HCT116 (cell line): ENCODE measurements at regions not wholly inside any gene's neighbourhood (a gene's known extent, or its start where the extent isn't known, plus 50 kb on each side); places are given as distances from the start of the nearest gene placed in this dataset.

Experiments used
- ATAC-seq: fragments of 200-7000 bp; cut with Tn5 transposase; 2 replicates; pipeline ENCODE4 v1.9.1; 2020; ENCODE audit warnings: mild to moderate bottlenecking, moderate library complexity
- BruUV-seq: library from RNA; stranded (reverse); fragments of 400-500 nt; replicated peaks from 2 replicates; lab custom pipeline; 2021; lab: Mats Ljungman, UMichigan
- CTCF ChIA-PET: fragments of 300-600 bp; sonication (Branson Sonifier 250); formaldehyde crosslinking; loops from one replicate; lab custom pipeline; 2021; ENCODE audit warnings: antibody characterized with exemption; lab: Charles Lee
- POLR2A ChIA-PET: fragments of 300-600, 350-600 bp; sonication (Branson Sonifier 250); formaldehyde crosslinking; loops from one replicate; lab custom pipeline; 2021; ENCODE audit warnings: antibody characterized with exemption; lab: Charles Lee
- RAD21 ChIA-PET, 2 experiments: fragments of 300-600 bp; sonication (Branson Sonifier 250); formaldehyde crosslinking; loops; one replicate each; lab custom pipeline; 2023; ENCODE audit warnings: low total read pairs in 2 of 2; ENCODE audit not compliant: uncharacterized antibody in 2 of 2, unreplicated experiment in 2 of 2, low non-redundant PET in 1 of 2; lab: Charles Lee
- DNase-seq: peaks from one replicate; pipeline ENCODE4 v3.0.0-alpha.2; 2010; ENCODE audit warnings: low read depth, low spot score
- H2AFZ ChIP-seq: fragments of 200-600 bp; shearing (Covaris generic), sonication (generic); 2 replicates; pipeline ENCODE4 v1.6.1; 2017; ENCODE audit warnings: low read depth, mixed run types, mixed read lengths, antibody characterized with exemption, low read length; ENCODE audit not compliant: poor library complexity, severe bottlenecking
- H3K27ac ChIP-seq: 2 replicates; pipeline ENCODE4 v1.5.1; 2012; ENCODE audit warnings: low read depth, low read length
- H3K27me3 ChIP-seq: fragments of 200-600 bp; sonication (generic); 2 replicates; pipeline ENCODE4 v1.6.1; 2016; ENCODE audit warnings: mixed run types, low read length, mixed read lengths; ENCODE audit not compliant: insufficient read depth
- H3K36me3 ChIP-seq, 2 experiments: fragments of 200-500 bp in 1 of 2; fragments of 200-600 bp in 1 of 2; sonication (Bioruptor generic) in 1 of 2; sonication (generic) in 1 of 2; 2 replicates each; pipeline versions ENCODE4 v1.5.1 to v1.6.1; 2014 to 2016; ENCODE audit warnings: low read length in 2 of 2, inconsistent platforms in 1 of 2, mixed read lengths in 1 of 2, mixed run types in 1 of 2; ENCODE audit not compliant: insufficient read depth in 2 of 2, control insufficient read depth in 1 of 2
- H3K4me1 ChIP-seq, 2 experiments: fragments of 200-600 bp in 1 of 2; sonication (generic) in 1 of 2; 2 replicates each; pipeline versions ENCODE4 v1.5.1 to v1.6.1; 2012 to 2017; ENCODE audit warnings: low read length in 2 of 2, inconsistent platforms in 1 of 2, mild to moderate bottlenecking in 1 of 2, mixed read lengths in 1 of 2, mixed run types in 1 of 2, moderate library complexity in 1 of 2; ENCODE audit not compliant: insufficient read depth in 2 of 2, control insufficient read depth in 1 of 2
- H3K4me2 ChIP-seq: fragments of 200-600 bp; sonication (generic); 2 replicates; pipeline ENCODE4 v1.6.1; 2017; ENCODE audit warnings: mixed run types, low read length, mixed read lengths
- H3K4me3 ChIP-seq, 2 experiments: fragments of 200-600 bp in 1 of 2; sonication (generic) in 1 of 2; replicated peaks in 1 of 2; 2 replicates each; pipeline ENCODE4 v1.5.1; 2011 to 2016; ENCODE audit warnings: low read length in 2 of 2, control low read depth in 1 of 2, low read depth in 1 of 2, mild to moderate bottlenecking in 1 of 2, mixed read lengths in 1 of 2, mixed run types in 1 of 2
- H3K79me2 ChIP-seq: fragments of 200-600 bp; sonication (generic); 2 replicates; pipeline ENCODE4 v1.6.1; 2017; ENCODE audit warnings: mild to moderate bottlenecking, mixed run types, low read length, moderate library complexity, mixed read lengths; ENCODE audit not compliant: insufficient read depth
- H3K9ac ChIP-seq: fragments of 200-600 bp; sonication (generic); 2 replicates; pipeline ENCODE4 v1.6.1; 2016; ENCODE audit warnings: low read length, mixed read lengths
- H3K9me2 ChIP-seq: fragments of 200-600 bp; sonication (generic), shearing (Covaris generic); 2 replicates; pipeline ENCODE4 v1.6.1; 2017; ENCODE audit warnings: mixed run types, mild to moderate bottlenecking, moderate library complexity; ENCODE audit not compliant: insufficient read depth
- H3K9me3 ChIP-seq, 2 experiments: fragments of 200-500 bp in 1 of 2; fragments of 200-600 bp in 1 of 2; sonication (Bioruptor generic) in 1 of 2; sonication (generic) in 1 of 2; 2 replicates each; pipeline ENCODE4 v1.6.1; 2014 to 2017; ENCODE audit warnings: low read length in 2 of 2, mixed read lengths in 2 of 2, inconsistent platforms in 1 of 2, low read depth in 1 of 2, mild to moderate bottlenecking in 1 of 2, mixed run types in 1 of 2, moderate library complexity in 1 of 2; ENCODE audit not compliant: control insufficient read depth in 1 of 2, insufficient read depth in 1 of 2
- H4K20me1 ChIP-seq: fragments of 200-600 bp; sonication (generic), shearing (Covaris generic); 2 replicates; pipeline ENCODE4 v1.6.1; 2017; ENCODE audit warnings: mixed run types, mild to moderate bottlenecking, moderate library complexity; ENCODE audit not compliant: insufficient read depth
- CBX3 ChIP-seq: IDR thresholded peaks from 2 replicates; pipeline ENCODE4 v1.6.1; 2012; ENCODE audit warnings: low read depth
- CEBPB ChIP-seq: IDR thresholded peaks from 2 replicates; pipeline ENCODE4 v1.6.1; 2012; ENCODE audit warnings: low read depth
- EZH2 ChIP-seq: fragments of 200-600 bp; sonication (generic); IDR thresholded peaks from 2 replicates; pipeline ENCODE4 v1.6.1; 2017; ENCODE audit warnings: antibody characterized with exemption, mixed run types
- MAX ChIP-seq: IDR thresholded peaks from 2 replicates; pipeline ENCODE4 v1.6.1; 2012
- POLR2AphosphoS5 ChIP-seq: IDR thresholded peaks from 2 replicates; pipeline ENCODE4 v1.6.1; 2011; ENCODE audit warnings: mild to moderate bottlenecking, low read depth, low read length, moderate library complexity
- RAD21 ChIP-seq: IDR thresholded peaks from 2 replicates; pipeline ENCODE4 v1.6.1; 2012; ENCODE audit warnings: low read depth, mild to moderate bottlenecking
- REST ChIP-seq: IDR thresholded peaks from 2 replicates; pipeline ENCODE4 v1.6.1; 2012; ENCODE audit warnings: low read depth
- SP1 ChIP-seq: IDR thresholded peaks from 2 replicates; pipeline ENCODE4 v1.6.1; 2012; ENCODE audit warnings: low read depth
- TCF7L2 ChIP-seq: IDR thresholded peaks from 2 replicates; pipeline ENCODE4 v1.7.0; 2011; ENCODE audit warnings: borderline replicate concordance, inconsistent platforms; ENCODE audit not compliant: insufficient read depth, insufficient read length; ENCODE audit errors: extremely low read depth
- YY1 ChIP-seq: IDR thresholded peaks from 2 replicates; pipeline ENCODE4 v1.6.1; 2011; ENCODE audit warnings: low read length, low read depth, moderate library complexity, mild to moderate bottlenecking; ENCODE audit not compliant: insufficient replicate concordance; ENCODE audit errors: extremely low read depth
- ZFX ChIP-seq: fragments of 450-650 bp; IDR thresholded peaks from 2 replicates; pipeline ENCODE4 v1.6.1; 2017
- ZNF274 ChIP-seq: fragments of 200-500 bp; sonication (Bioruptor generic); IDR thresholded peaks from 2 replicates; pipeline ENCODE4 v1.6.1; 2014; ENCODE audit warnings: mild to moderate bottlenecking, low read depth, low read length, inconsistent platforms
- intact Hi-C: fragments of 100-400 bp; cut with micrococcal nuclease; formaldehyde crosslinking; loops from 2 replicates; pipeline ENCODE4 v1.10.0; 2022
- TF ChIP-seq, protein P1 (sequence below), 3 experiments: fragments of 200-600 bp in 1 of 3; sonication (generic) in 1 of 3; IDR thresholded peaks in 2 of 3; conservative IDR thresholded peaks in 1 of 3; 2 replicates each; pipeline ENCODE4 v1.5.1; 2012 to 2017; ENCODE audit warnings: low read depth in 2 of 3, low read length in 2 of 3, antibody characterized with exemption in 1 of 3, borderline replicate concordance in 1 of 3, control low read depth in 1 of 3, mild to moderate bottlenecking in 1 of 3, mixed read lengths in 1 of 3, mixed run types in 1 of 3, moderate library complexity in 1 of 3; ENCODE audit not compliant: insufficient read depth in 1 of 3

GRCh38 chr5:25441810-25442209, 797.0 kb upstream of the CDH10 start:
- no TSS peak for BruUV-seq
- no peaks in the 10 kb centered on the region for H3K9me2 ChIP-seq
- TF ChIP-seq RAD21: no peak
- TF ChIP-seq CBX3: no peak
- no peak for TF ChIP-seq CEBPB
- TF ChIP-seq ZNF274: no peak
- TF ChIP-seq, protein P1, sequence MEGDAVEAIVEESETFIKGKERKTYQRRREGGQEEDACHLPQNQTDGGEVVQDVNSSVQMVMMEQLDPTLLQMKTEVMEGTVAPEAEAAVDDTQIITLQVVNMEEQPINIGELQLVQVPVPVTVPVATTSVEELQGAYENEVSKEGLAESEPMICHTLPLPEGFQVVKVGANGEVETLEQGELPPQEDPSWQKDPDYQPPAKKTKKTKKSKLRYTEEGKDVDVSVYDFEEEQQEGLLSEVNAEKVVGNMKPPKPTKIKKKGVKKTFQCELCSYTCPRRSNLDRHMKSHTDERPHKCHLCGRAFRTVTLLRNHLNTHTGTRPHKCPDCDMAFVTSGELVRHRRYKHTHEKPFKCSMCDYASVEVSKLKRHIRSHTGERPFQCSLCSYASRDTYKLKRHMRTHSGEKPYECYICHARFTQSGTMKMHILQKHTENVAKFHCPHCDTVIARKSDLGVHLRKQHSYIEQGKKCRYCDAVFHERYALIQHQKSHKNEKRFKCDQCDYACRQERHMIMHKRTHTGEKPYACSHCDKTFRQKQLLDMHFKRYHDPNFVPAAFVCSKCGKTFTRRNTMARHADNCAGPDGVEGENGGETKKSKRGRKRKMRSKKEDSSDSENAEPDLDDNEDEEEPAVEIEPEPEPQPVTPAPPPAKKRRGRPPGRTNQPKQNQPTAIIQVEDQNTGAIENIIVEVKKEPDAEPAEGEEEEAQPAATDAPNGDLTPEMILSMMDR (IDR thresholded peaks at IDR 0.05 in 2 of 3, conservative IDR thresholded peaks at IDR 0.05 in 1 of 3; ENCODE audit: borderline replicate concordance in 1 of 3, insufficient read depth in 1 of 3, low read depth in 2 of 3, low read length in 2 of 3): no peak
- no peak for TF ChIP-seq ZFX
- TF ChIP-seq MAX: no peak
- no peak for TF ChIP-seq EZH2
- no peak for TF ChIP-seq TCF7L2
- no peak for TF ChIP-seq POLR2AphosphoS5
- TF ChIP-seq REST: no peak
- no peak for TF ChIP-seq SP1
- TF ChIP-seq YY1: no peak
- TF ChIP-seq, all 23 proteins: peak for 0
- H3K27ac ChIP-seq: no peak overlapping the region
- no peaks in the 10 kb centered on the region for H3K4me1 ChIP-seq
- no peak overlapping the region for H2AFZ ChIP-seq
- no peaks in the 10 kb centered on the region for H3K79me2 ChIP-seq
- no peak overlapping the region for H3K9ac ChIP-seq
- CTCF ChIA-PET: no interaction called here
- H4K20me1 ChIP-seq: no peaks in the 10 kb centered on the region
- no peak overlapping the region for H3K4me2 ChIP-seq
- RAD21 ChIA-PET: no interaction called here
- intact Hi-C loops: no loop called here
- POLR2A ChIA-PET: no interaction called here
- DNase-seq (no peak), ATAC-seq (no peak)
- no peaks in the 10 kb centered on the region for H3K36me3 ChIP-seq
- no peak overlapping the region for H3K4me3 ChIP-seq
- no peaks in the 10 kb centered on the region for H3K27me3 ChIP-seq
- H3K9me3 ChIP-seq: peaks cover 7 to 16% of the 10 kb centered on the region in 2 experiments; a peak in 2 of 4 replicates
